Peyer's patch (tissue), 4 donors: ENCODE measurements at regions not wholly inside any gene's neighbourhood (a gene's known extent, or its start where the extent isn't known, plus 50 kb on each side); places are given as distances from the start of the nearest gene placed in this dataset.

Experiments
- DNase-seq, 3 donors: peaks; one replicate each; pipeline ENCODE4 v3.0.0-alpha.2; 2017 to 2019
- H3K27ac ChIP-seq, 4 donors: fragments of 200-600 bp; sonication (generic); one replicate each; pipeline ENCODE4 v1.5.1; 2016 to 2019
- H3K27me3 ChIP-seq, 2 donors: fragments of 200-600 bp; sonication (generic); one replicate each; pipeline ENCODE4 v1.5.1; 2019
- H3K36me3 ChIP-seq, 3 donors: fragments of 200-600 bp; sonication (generic); one replicate each; pipeline ENCODE4 v1.5.1; 2016 to 2019
- H3K4me1 ChIP-seq, 4 donors: fragments of 200-600 bp; sonication (generic); one replicate each; pipeline ENCODE4 v1.5.1; 2016 to 2019
- H3K4me3 ChIP-seq, 4 donors: fragments of 200-600 bp; sonication (generic); 1 replicate in 3 of 4; 2 replicates in 1 of 4; pipeline ENCODE4 v1.5.1; 2016 to 2019; ENCODE audit warnings: mild to moderate bottlenecking in 1 of 4
- H3K9me3 ChIP-seq, 4 donors: fragments of 200-600 bp; sonication (generic); one replicate each; pipeline ENCODE4 v1.5.1; 2016 to 2019; ENCODE audit warnings: mild to moderate bottlenecking in 1 of 4
- POLR2A ChIP-seq, 2 donors: fragments of 450-650 bp; IDR thresholded peaks; one replicate each; pipeline ENCODE4 v1.5.1; 2017; ENCODE audit warnings: antibody characterized with exemption in 2 of 2, mild to moderate bottlenecking in 2 of 2, moderate library complexity in 2 of 2
- TF ChIP-seq, protein P1 (sequence below), 6 experiments: fragments of 450-650 bp in 4 of 6; fragments of 200-600 bp in 2 of 6; sonication (generic) in 1 of 6; IDR thresholded peaks; one replicate each; pipeline ENCODE4 v1.5.1; 2017 to 2019; ENCODE audit warnings: antibody characterized with exemption in 6 of 6, mild to moderate bottlenecking in 3 of 6, moderate library complexity in 1 of 6

DNA sequence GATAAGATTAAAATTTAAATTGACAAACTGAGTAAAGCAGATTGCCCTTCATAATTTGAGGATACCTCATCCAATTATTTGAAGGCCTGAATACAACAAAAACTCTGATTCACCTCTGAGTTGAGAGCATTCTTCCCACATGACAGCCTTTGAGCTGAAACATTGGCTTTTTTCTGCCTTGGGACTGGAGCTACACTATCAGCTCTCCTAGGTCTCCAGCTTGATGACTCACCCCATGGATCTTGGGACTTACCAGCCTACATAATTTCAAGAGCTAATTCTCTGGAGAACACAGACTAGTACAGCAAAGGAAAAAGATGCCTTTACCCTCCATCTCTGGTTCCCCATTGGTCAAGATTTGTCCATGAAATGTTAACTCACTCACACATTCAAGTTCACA is 555.1 kb downstream of the FOXG1 start:
- H3K4me3 ChIP-seq, result no peak overlapping the region
- H3K27ac ChIP-seq, result no peak overlapping the region
- TF ChIP-seq POLR2A (IDR thresholded peaks at IDR 0.05), result no peak
- TF ChIP-seq, protein P1, sequence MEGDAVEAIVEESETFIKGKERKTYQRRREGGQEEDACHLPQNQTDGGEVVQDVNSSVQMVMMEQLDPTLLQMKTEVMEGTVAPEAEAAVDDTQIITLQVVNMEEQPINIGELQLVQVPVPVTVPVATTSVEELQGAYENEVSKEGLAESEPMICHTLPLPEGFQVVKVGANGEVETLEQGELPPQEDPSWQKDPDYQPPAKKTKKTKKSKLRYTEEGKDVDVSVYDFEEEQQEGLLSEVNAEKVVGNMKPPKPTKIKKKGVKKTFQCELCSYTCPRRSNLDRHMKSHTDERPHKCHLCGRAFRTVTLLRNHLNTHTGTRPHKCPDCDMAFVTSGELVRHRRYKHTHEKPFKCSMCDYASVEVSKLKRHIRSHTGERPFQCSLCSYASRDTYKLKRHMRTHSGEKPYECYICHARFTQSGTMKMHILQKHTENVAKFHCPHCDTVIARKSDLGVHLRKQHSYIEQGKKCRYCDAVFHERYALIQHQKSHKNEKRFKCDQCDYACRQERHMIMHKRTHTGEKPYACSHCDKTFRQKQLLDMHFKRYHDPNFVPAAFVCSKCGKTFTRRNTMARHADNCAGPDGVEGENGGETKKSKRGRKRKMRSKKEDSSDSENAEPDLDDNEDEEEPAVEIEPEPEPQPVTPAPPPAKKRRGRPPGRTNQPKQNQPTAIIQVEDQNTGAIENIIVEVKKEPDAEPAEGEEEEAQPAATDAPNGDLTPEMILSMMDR (IDR thresholded peaks at IDR 0.05), result no peak
- no peaks in the 10 kb centered on the region for H3K27me3 ChIP-seq
- DNase-seq, result no peak
- H3K4me1 ChIP-seq, result no peaks in the 10 kb centered on the region
- no peaks in the 10 kb centered on the region for H3K36me3 ChIP-seq
- H3K9me3 ChIP-seq, result no peaks in the 10 kb centered on the region

DNA sequence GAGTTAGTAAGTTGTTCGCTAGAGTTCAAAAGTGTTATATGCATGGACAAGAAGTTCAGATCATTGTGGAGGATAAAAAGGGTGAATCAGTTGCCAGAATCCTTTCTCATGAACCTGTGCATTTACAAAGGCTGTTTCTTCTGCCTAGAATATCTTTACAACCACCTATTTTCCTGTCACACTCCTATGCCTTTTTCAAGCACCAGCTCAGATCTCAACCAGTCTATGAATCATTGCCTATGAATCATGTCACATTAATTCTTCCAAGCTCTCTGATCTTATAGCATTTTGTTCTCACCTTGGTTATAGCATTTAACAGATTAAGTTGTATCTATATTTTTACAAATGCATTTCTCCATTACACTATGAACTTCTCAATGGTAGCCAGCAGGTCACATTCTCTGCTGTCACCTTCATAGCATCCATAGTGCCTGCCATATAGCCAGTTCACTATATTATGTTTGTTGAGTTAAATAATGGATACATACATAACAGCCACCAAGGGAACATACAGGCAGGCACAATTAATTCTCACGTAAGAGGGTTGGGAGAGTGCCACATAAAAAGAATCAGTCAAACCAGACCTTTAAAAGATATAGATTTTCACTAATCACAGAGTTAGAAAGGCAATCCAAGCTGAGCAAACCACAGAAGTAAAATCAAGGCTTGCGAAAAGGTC is 573.0 kb downstream of the FOXG1 start:
- TF ChIP-seq POLR2A (IDR thresholded peaks at IDR 0.05), result no peak
- TF ChIP-seq, protein P1 (IDR thresholded peaks at IDR 0.05), result no peak
- Histone ChIP-seq H3K9me3 (no peaks in the 10 kb centered on the region), H3K4me3 (no peak overlapping the region), H3K4me1 (no peaks in the 10 kb centered on the region), H3K27me3 (no peaks in the 10 kb centered on the region), H3K27ac (no peak overlapping the region), H3K36me3 (no peaks in the 10 kb centered on the region)
- no peak for DNase-seq

DNA sequence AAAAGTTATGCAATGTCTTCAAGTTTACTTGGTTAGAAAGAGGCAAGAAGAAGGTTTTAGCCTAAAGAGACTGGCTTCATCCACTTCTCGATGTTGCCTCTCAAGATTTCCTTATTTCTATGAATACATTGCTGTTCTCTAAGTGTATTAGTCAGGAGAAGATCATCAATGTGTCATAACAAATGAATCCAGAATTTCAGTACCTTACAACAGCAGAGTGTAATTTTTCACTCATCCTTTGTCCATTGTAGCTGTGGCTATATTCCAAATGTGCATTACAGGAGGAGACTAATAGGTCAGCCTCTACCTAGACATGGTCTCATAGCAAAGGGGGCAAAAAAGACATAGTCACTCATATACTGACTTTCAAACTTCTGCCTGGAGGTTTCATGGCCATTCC is 579.1 kb downstream of the PRKD1 start:
- TF ChIP-seq, protein P1 (IDR thresholded peaks at IDR 0.05), result no peak
- no peak for TF ChIP-seq POLR2A (IDR thresholded peaks at IDR 0.05)
- Histone ChIP-seq H3K27ac (no peak overlapping the region), H3K4me1 (no peaks in the 10 kb centered on the region), H3K36me3 (no peaks in the 10 kb centered on the region), H3K4me3 (no peak overlapping the region), H3K9me3 (no peaks in the 10 kb centered on the region), H3K27me3 (no peaks in the 10 kb centered on the region)
- no peak for DNase-seq

DNA sequence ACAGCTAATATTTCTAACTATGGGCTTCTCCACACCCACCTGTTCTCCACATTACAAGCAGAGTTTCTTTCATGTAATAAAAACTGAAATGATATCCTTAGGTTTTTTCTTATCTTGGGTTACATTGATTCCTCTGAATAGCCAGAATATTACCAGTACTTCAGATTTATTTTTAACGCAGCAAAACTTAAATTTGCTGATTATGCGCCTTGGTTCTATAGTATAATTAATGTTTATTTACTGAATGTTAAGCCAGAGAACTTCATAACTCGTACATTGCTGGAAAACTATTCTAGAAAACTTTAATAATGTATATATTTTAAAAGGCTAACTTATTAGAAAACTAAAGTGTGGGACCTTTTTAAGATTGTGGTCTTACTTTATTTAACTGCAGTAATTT is 577.2 kb downstream of the PRKD1 start:
- H3K27ac ChIP-seq, result no peak overlapping the region
- H3K4me3 ChIP-seq, result no peak overlapping the region
- H3K27me3 ChIP-seq, result no peaks in the 10 kb centered on the region
- TF ChIP-seq POLR2A (IDR thresholded peaks at IDR 0.05), result no peak
- no peak for DNase-seq
- H3K9me3 ChIP-seq, result no peaks in the 10 kb centered on the region
- H3K36me3 ChIP-seq, result no peaks in the 10 kb centered on the region
- no peaks in the 10 kb centered on the region for H3K4me1 ChIP-seq

DNA sequence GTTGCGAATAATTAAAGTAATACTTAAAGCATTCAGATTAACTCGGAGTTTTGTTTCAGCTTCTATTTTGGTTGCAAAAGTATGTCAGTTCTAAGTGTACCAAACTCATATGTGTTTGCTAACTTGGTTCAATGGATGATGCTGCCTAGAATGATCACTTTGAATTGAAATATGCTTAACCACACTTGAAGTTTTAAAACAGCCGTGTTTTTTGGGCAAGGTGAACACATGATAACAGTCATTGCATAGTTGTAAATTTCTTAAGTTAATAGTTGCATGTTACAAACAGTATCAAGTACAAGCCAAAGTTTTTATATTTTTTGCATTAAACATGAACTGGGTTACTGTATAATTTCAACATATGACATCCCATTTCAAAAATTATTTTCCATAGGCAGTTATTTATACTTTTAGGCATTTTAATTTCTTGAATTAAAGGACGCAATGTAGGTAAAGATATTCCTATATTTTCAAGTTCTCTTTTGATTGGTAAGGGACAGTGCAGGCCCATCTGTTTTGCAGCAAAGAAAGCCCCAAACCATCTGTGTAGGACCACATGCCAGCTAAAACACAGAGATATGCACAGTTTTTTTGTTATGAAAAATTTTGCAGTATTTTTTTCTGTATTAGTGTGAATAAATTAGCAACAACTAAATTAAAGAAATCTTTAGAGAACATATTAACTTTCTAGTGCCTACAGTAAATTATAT is 575.5 kb downstream of the PRKD1 start:
- no peak for DNase-seq

DNA sequence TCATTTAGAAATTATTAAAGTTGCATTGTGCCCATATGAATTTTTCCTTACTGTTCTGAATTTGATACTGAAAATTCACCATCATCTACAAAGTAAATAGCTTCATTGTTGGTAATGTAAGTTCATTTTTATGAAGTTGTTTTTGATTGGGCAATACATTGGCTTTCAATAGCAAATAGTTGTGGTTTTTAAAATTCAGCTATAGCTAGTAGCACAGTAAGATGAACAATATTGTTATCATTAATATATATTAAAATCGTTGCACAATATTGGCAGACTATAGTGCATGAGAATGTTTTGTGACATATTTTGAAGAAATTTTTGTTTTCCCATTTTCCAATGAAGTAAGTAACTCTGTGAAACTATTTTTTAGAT is 575.0 kb downstream of the PRKD1 start:
- no peak overlapping the region for H3K4me3 ChIP-seq
- no peak overlapping the region for H3K27ac ChIP-seq
- TF ChIP-seq, protein P1 (IDR thresholded peaks at IDR 0.05), result no peak
- H3K4me1 ChIP-seq, result no peaks in the 10 kb centered on the region
- no peaks in the 10 kb centered on the region for H3K36me3 ChIP-seq
- DNase-seq, result no peak
- H3K27me3 ChIP-seq, result no peaks in the 10 kb centered on the region
- H3K9me3 ChIP-seq, result no peaks in the 10 kb centered on the region

More for the DNA sequence above, 575.5 kb downstream of the PRKD1 start:
- no peak overlapping the region for H3K27ac ChIP-seq
- H3K4me1 ChIP-seq, result no peaks in the 10 kb centered on the region
- H3K9me3 ChIP-seq, result no peaks in the 10 kb centered on the region
- H3K27me3 ChIP-seq, result no peaks in the 10 kb centered on the region
- H3K4me3 ChIP-seq, result no peak overlapping the region
- TF ChIP-seq, protein P1 (IDR thresholded peaks at IDR 0.05), result no peak
- TF ChIP-seq POLR2A (IDR thresholded peaks at IDR 0.05), result no peak
- H3K36me3 ChIP-seq, result no peaks in the 10 kb centered on the region
